ENCODE measurements at regions not wholly inside any gene's neighbourhood (a gene's known extent, or its start where the extent isn't known, plus 50 kb on each side); places are given as distances from the start of the nearest gene placed in this dataset.

DNA sequence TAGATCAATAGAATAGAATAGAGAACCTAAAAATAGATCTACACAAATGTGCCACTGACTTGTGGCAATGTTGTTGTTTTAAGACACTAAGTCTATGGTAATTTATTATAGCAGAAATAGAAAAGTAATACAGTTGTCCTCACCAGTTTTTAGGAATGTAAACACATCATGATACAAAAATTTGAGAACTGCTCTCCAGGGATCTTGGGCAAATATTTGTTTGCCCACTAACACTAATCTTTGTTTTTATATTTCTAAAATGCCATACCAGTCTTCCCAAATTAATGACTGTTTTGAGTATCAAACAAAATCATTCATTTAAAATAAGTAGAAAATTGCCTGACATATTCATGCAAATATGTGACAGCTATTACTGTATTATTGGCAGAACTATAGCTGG lies 297.6 kb downstream of the BRINP1 start:
- TF ChIP-seq, protein P1, sequence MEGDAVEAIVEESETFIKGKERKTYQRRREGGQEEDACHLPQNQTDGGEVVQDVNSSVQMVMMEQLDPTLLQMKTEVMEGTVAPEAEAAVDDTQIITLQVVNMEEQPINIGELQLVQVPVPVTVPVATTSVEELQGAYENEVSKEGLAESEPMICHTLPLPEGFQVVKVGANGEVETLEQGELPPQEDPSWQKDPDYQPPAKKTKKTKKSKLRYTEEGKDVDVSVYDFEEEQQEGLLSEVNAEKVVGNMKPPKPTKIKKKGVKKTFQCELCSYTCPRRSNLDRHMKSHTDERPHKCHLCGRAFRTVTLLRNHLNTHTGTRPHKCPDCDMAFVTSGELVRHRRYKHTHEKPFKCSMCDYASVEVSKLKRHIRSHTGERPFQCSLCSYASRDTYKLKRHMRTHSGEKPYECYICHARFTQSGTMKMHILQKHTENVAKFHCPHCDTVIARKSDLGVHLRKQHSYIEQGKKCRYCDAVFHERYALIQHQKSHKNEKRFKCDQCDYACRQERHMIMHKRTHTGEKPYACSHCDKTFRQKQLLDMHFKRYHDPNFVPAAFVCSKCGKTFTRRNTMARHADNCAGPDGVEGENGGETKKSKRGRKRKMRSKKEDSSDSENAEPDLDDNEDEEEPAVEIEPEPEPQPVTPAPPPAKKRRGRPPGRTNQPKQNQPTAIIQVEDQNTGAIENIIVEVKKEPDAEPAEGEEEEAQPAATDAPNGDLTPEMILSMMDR (IDR thresholded peaks at IDR 0.05): no peak
- TF ChIP-seq EZH2phosphoT487 (IDR thresholded peaks at IDR 0.05) (no peak), EZH2 (IDR thresholded peaks at IDR 0.05) (no peak)
- Histone ChIP-seq H3K9me3 (ENCODE audit: low read depth) (no peaks in the 10 kb centered on the region), H4K20me1 (ENCODE audit: low read depth) (no peaks in the 10 kb centered on the region), H3K9ac (no peak overlapping the region), H3K27ac (no peak overlapping the region), H3F3A (ENCODE audit: low read depth) (no peaks in the 10 kb centered on the region), H3K27me3 (no peaks in the 10 kb centered on the region), H3K4me3 (no peak overlapping the region), H2AFZ (replicated peaks) (no peak overlapping the region), H3K79me2 (ENCODE audit: low read depth) (no peaks in the 10 kb centered on the region), H3K4me2 (no peak overlapping the region), H3K4me1 (no peaks in the 10 kb centered on the region), H3K36me3 (no peaks in the 10 kb centered on the region)
- H3K36me3 Mint-ChIP-seq: no peaks in the 10 kb centered on the region
- no peak overlapping the region for H3K4me3 Mint-ChIP-seq
- H3K27me3 Mint-ChIP-seq (ENCODE audit: insufficient read depth, low read depth): peaks cover 2% of the 10 kb centered on the region
- no peak overlapping the region for H3K27ac Mint-ChIP-seq
- H3K9me3 Mint-ChIP-seq: peaks cover 4% of the 10 kb centered on the region
- H3K4me1 Mint-ChIP-seq: no peaks in the 10 kb centered on the region
- no peak for DNase-seq (ENCODE audit: low spot score)

DNA sequence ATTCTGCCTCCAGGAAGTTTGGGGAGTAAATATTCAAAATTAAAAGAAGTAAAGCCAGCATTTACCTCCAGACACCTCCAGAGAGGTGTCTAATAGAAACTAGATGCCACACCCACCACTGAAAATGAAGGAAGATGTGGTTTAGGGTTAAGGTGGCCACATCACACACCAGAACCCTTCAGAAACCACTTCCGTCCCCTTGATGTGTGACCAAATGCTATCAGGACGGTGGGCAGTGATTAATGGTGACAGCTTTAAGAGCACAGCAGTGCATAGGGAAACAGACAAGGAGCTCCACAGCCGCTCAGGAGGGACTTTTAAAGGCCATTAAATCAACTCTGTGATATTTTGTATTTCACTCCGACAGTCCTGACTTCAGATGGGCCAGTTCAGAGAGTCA lies 295.2 kb downstream of the BRINP1 start:
- H3K4me2 ChIP-seq: no peak overlapping the region
- H3K4me1 ChIP-seq: peaks cover 5% of the 10 kb centered on the region
- no peaks in the 10 kb centered on the region for H3K9me3 ChIP-seq (ENCODE audit: low read depth)
- H2AFZ ChIP-seq (replicated peaks): no peak overlapping the region
- Mint-ChIP-seq H3K27me3 (ENCODE audit: insufficient read depth, low read depth) (peaks cover under 1% of the 10 kb centered on the region), H3K27ac (no peak overlapping the region), H3K4me1 (no peaks in the 10 kb centered on the region), H3K36me3 (no peaks in the 10 kb centered on the region), H3K9me3 (peaks cover 4% of the 10 kb centered on the region), H3K4me3 (no peak overlapping the region)
- no peak overlapping the region for H3K27ac ChIP-seq
- no peak overlapping the region for H3K4me3 ChIP-seq
- no peaks in the 10 kb centered on the region for H4K20me1 ChIP-seq (ENCODE audit: low read depth)
- H3K9ac ChIP-seq: no peak overlapping the region
- H3K79me2 ChIP-seq (ENCODE audit: low read depth): no peaks in the 10 kb centered on the region
- H3K27me3 ChIP-seq: no peaks in the 10 kb centered on the region
- DNase-seq (ENCODE audit: low spot score): no peak
- TF ChIP-seq, protein P1 (IDR thresholded peaks at IDR 0.05): no peak
- TF ChIP-seq EZH2 (IDR thresholded peaks at IDR 0.05) (no peak), EZH2phosphoT487 (IDR thresholded peaks at IDR 0.05) (no peak)
- no peaks in the 10 kb centered on the region for H3F3A ChIP-seq (ENCODE audit: low read depth)
- H3K36me3 ChIP-seq: no peaks in the 10 kb centered on the region

DNA sequence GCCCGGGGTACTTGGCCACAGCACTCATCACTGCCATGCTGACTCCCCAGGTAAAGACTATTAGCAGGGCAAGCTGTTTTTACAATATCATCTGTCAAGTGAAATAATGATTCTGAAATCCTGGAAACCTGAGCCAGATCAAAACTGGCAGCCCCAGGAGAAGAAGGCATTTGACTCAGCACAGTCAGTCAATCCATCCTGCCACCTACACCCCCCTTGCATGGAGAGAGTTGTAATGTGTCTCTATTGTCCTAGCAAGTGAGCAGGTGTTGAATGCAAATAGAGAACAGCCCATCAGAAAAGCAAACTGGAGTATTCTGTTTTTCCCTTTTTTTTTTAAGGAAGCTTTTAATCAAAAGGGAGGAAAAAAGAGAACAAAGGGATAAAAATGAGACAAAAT lies 291.2 kb downstream of the BRINP1 start:
- Mint-ChIP-seq H3K4me3 (no peak overlapping the region), H3K27me3 (ENCODE audit: insufficient read depth, low read depth) (no peaks in the 10 kb centered on the region), H3K27ac (no peak overlapping the region), H3K4me1 (no peaks in the 10 kb centered on the region), H3K9me3 (no peaks in the 10 kb centered on the region), H3K36me3 (no peaks in the 10 kb centered on the region)
- TF ChIP-seq EZH2 (IDR thresholded peaks at IDR 0.05): no peak
- no peak for TF ChIP-seq EZH2phosphoT487 (IDR thresholded peaks at IDR 0.05)
- TF ChIP-seq, protein P1 (IDR thresholded peaks at IDR 0.05): no peak
- Histone ChIP-seq H4K20me1 (ENCODE audit: low read depth) (no peaks in the 10 kb centered on the region), H3K27ac (no peak overlapping the region), H3K79me2 (ENCODE audit: low read depth) (no peaks in the 10 kb centered on the region), H3K4me3 (no peak overlapping the region), H3K4me2 (no peak overlapping the region), H3K27me3 (no peaks in the 10 kb centered on the region), H3K4me1 (peaks cover 5% of the 10 kb centered on the region), H3K36me3 (no peaks in the 10 kb centered on the region), H3K9me3 (ENCODE audit: low read depth) (no peaks in the 10 kb centered on the region), H3K9ac (no peak overlapping the region), H2AFZ (replicated peaks) (no peak overlapping the region), H3F3A (ENCODE audit: low read depth) (no peaks in the 10 kb centered on the region)
- DNase-seq (ENCODE audit: low spot score): no peak
